A549 (cell line): ENCODE measurements at regions not wholly inside any gene's neighbourhood (a gene's known extent, or its start where the extent isn't known, plus 50 kb on each side); places are given as distances from the start of the nearest gene placed in this dataset.
"Not testable (repeated sequence)": the region's sequence is repeated elsewhere in the genome, so short reads cannot be mapped to it uniquely, and the experiment has no call there.

Experiments used
- CTCF ChIP-seq: fragments of >200 bp; sonication (Bioruptor Twin); formaldehyde crosslinking; IDR thresholded peaks from 3 replicates; pipeline ENCODE4 v1.5.1; 2016
- E2F6 ChIP-seq: IDR thresholded peaks from 2 replicates; pipeline ENCODE4 v1.6.1; 2012; ENCODE audit warnings: low read depth, borderline replicate concordance
- ELK1 ChIP-seq: fragments of 150-350 bp; IDR thresholded peaks from 2 replicates; pipeline ENCODE4 v1.6.1; 2014; ENCODE audit warnings: low read depth, mild to moderate bottlenecking, low read length
- REST ChIP-seq: fragments of 200-600 bp; sonication (generic); IDR thresholded peaks from 2 replicates; pipeline ENCODE4 v1.6.1; 2016; ENCODE audit warnings: antibody characterized with exemption, mild to moderate bottlenecking, moderate library complexity
- RFX5 ChIP-seq: fragments of 450-650 bp; IDR thresholded peaks from 2 replicates; pipeline ENCODE4 v1.7.1; 2014; ENCODE audit warnings: antibody characterized with exemption, mild to moderate bottlenecking, moderate library complexity
- USF2 ChIP-seq: fragments of 450-650 bp; IDR thresholded peaks from 2 replicates; pipeline ENCODE4 v1.6.1; 2014; ENCODE audit warnings: antibody characterized with exemption

GRCh38 chr16:22584459-22584858, 73.8 kb downstream of the NPIPB5 start:
- not testable (repeated sequence) for TF ChIP-seq E2F6, RFX5, USF2, ELK1, REST, CTCF
